Esophagus squamous epithelium (tissue), 5 donors: ENCODE measurements at regions not wholly inside any gene's neighbourhood (a gene's known extent, or its start where the extent isn't known, plus 50 kb on each side); places are given as distances from the start of the nearest gene placed in this dataset.

Experiments used
- DNase-seq: peaks from one replicate; lab custom pipeline; 2025; lab: John Stamatoyannopoulos, UW
- H3K27ac ChIP-seq, 4 donors: fragments of 200-600 bp; sonication (generic); one replicate each; pipeline ENCODE4 v1.5.1; 2016 to 2019; ENCODE audit warnings: mild to moderate bottlenecking in 1 of 4
- H3K27me3 ChIP-seq, 4 donors: fragments of 200-600 bp; sonication (generic); 1 replicate in 3 of 4; 2 replicates in 1 of 4; pipeline versions ENCODE4 v1.5.1 to v1.6.0; 2017 to 2021; ENCODE audit warnings: antibody characterized with exemption in 1 of 4
- H3K36me3 ChIP-seq, 3 donors: fragments of 200-600 bp; sonication (generic); one replicate each; pipeline ENCODE4 v1.5.1; 2016 to 2019
- H3K4me1 ChIP-seq, 3 donors: fragments of 200-600 bp; sonication (generic); one replicate each; pipeline ENCODE4 v1.5.1; 2017 to 2019
- H3K4me3 ChIP-seq, 4 donors: fragments of 200-600 bp; sonication (generic); 1 replicate in 3 of 4; 2 replicates in 1 of 4; pipeline ENCODE4 v1.5.1; 2016 to 2019; ENCODE audit warnings: mild to moderate bottlenecking in 2 of 4, moderate library complexity in 1 of 4
- H3K9me3 ChIP-seq, 3 donors: fragments of 200-600 bp; sonication (generic); one replicate each; pipeline ENCODE4 v1.5.1; 2016 to 2019
- CTCF ChIP-seq, 6 experiments: fragments of 450-650 bp in 4 of 6; fragments of 200-600 bp in 2 of 6; sonication (generic) in 2 of 6; IDR thresholded peaks; one replicate each; pipeline ENCODE4 v1.5.1; 2016 to 2019; ENCODE audit warnings: antibody characterized with exemption in 6 of 6, mild to moderate bottlenecking in 4 of 6, moderate library complexity in 4 of 6
- POLR2A ChIP-seq, 4 donors: fragments of 450-650 bp; IDR thresholded peaks; one replicate each; pipeline ENCODE4 v1.6.1; 2017; ENCODE audit warnings: antibody characterized with exemption in 4 of 4, mild to moderate bottlenecking in 4 of 4, moderate library complexity in 3 of 4
- WGBS, 2 donors: methylation state at CpG; one replicate each; pipeline ENCODE4 v1.1.5; 2018; 5-methylcytosine and 5-hydroxymethylcytosine counted together
- intact Hi-C: fragments of 100-400 bp; cut with DNase I; formaldehyde crosslinking; loops from one replicate; pipeline ENCODE4 v1.15.0; 2022
- donor health status: DM: yes; HTN: yes; CAD: no.

- Histone ChIP-seq H3K4me1 (no peaks in the 10 kb centered on the region), H3K27ac (no peak overlapping the region), H3K9me3 (no peaks in the 10 kb centered on the region), H3K36me3 (no peaks in the 10 kb centered on the region), H3K4me3 (no peak overlapping the region), H3K27me3 (no peaks in the 10 kb centered on the region)
- TF ChIP-seq CTCF (IDR thresholded peaks at IDR 0.05): no peak
- TF ChIP-seq POLR2A (IDR thresholded peaks at IDR 0.05): no peak
- intact Hi-C loops: no loop called here
- no peak for DNase-seq
- whole genome bisulfite sequencing, 2 donors: 62 to 89% methylated on average over 2 of the region's 2 CpGs
These were observed 440.4 kb upstream of the GHITM start for GRCh38 chr10:83698899-83699298.

GRCh38 chr10:83701799-83702198, 437.5 kb upstream of the GHITM start:
- intact Hi-C loops: no loop called here
- H3K27ac ChIP-seq: no peak overlapping the region
- TF ChIP-seq POLR2A (IDR thresholded peaks at IDR 0.05) (no peak), CTCF (IDR thresholded peaks at IDR 0.05) (no peak)
- H3K27me3 ChIP-seq: no peaks in the 10 kb centered on the region
- no peaks in the 10 kb centered on the region for H3K36me3 ChIP-seq
- H3K9me3 ChIP-seq: no peaks in the 10 kb centered on the region
- H3K4me3 ChIP-seq: no peak overlapping the region
- no peak for DNase-seq
- 27 to 65% methylated on average over 3 of the region's 3 CpGs for WGBS, 2 donors
- no peaks in the 10 kb centered on the region for H3K4me1 ChIP-seq

GRCh38 chr10:83702731-83703130, 436.6 kb upstream of the GHITM start:
- H3K4me3 ChIP-seq: no peak overlapping the region
- WGBS, 2 donors: 46 to 60% methylated on average over 3 of the region's 3 CpGs
- no peak for DNase-seq
- H3K27ac ChIP-seq: no peak overlapping the region
- no peaks in the 10 kb centered on the region for H3K4me1 ChIP-seq
- H3K9me3 ChIP-seq: no peaks in the 10 kb centered on the region
- no peaks in the 10 kb centered on the region for H3K36me3 ChIP-seq
- TF ChIP-seq POLR2A (IDR thresholded peaks at IDR 0.05) (no peak), CTCF (IDR thresholded peaks at IDR 0.05) (no peak)
- H3K27me3 ChIP-seq: no peaks in the 10 kb centered on the region
- intact Hi-C loops: no loop called here

- TF ChIP-seq CTCF (IDR thresholded peaks at IDR 0.05) (no peak), POLR2A (IDR thresholded peaks at IDR 0.05) (no peak)
- DNase-seq: no peak
- WGBS, 2 donors: 26 to 50% methylated on average over 1 of the region's 1 CpG
- Histone ChIP-seq H3K4me1 (no peaks in the 10 kb centered on the region), H3K36me3 (no peaks in the 10 kb centered on the region), H3K4me3 (no peak overlapping the region), H3K27ac (no peak overlapping the region), H3K9me3 (no peaks in the 10 kb centered on the region), H3K27me3 (no peaks in the 10 kb centered on the region)
- intact Hi-C loops: no loop called here
These were observed 433.2 kb upstream of the GHITM start for GRCh38 chr10:83706120-83706519.

GRCh38 chr10:83706952-83707582, 432.2 kb upstream of the GHITM start:
- no peaks in the 10 kb centered on the region for H3K4me1 ChIP-seq
- H3K27me3 ChIP-seq: no peaks in the 10 kb centered on the region
- 61 to 63% methylated on average over 2 of the region's 2 CpGs for WGBS, 2 donors
- DNase-seq: no peak
- no peak overlapping the region for H3K27ac ChIP-seq
- intact Hi-C loops: no loop called here
- no peak for TF ChIP-seq POLR2A (IDR thresholded peaks at IDR 0.05)
- no peak for TF ChIP-seq CTCF (IDR thresholded peaks at IDR 0.05)
- H3K9me3 ChIP-seq: no peaks in the 10 kb centered on the region
- H3K36me3 ChIP-seq: no peaks in the 10 kb centered on the region
- no peak overlapping the region for H3K4me3 ChIP-seq
